IMR-90 (cell line): ENCODE measurements at regions not wholly inside any gene's neighbourhood (a gene's known extent, or its start where the extent isn't known, plus 50 kb on each side); places are given as distances from the start of the nearest gene placed in this dataset.
"Not testable (repeated sequence)": the region's sequence is repeated elsewhere in the genome, so short reads cannot be mapped to it uniquely, and the experiment has no call there.

ENCODE experiments used
- ATAC-seq: fragments of 200-7000 bp; cut with Tn5 transposase; 2 replicates; pipeline ENCODE4 v1.9.1; 2020; ENCODE audit warnings: low read depth, mild to moderate bottlenecking, moderate library complexity
- BruUV-seq: library from RNA; stranded (reverse); fragments of 400-500 nt; replicated peaks from 2 replicates; lab custom pipeline; 2021; lab: Mats Ljungman, UMichigan
- CTCF ChIA-PET: fragments of 300-600 bp; formaldehyde crosslinking; extraction: SDS; loops from one replicate; lab custom pipeline; 2021; ENCODE audit warnings: antibody characterized with exemption; lab: Yijun Ruan, JAX
- POLR2A ChIA-PET: fragments of 300-600 bp; sonication (Branson Sonifier 250); formaldehyde crosslinking; loops from one replicate; lab custom pipeline; 2022; ENCODE audit warnings: antibody characterized with exemption; ENCODE audit not compliant: unreplicated experiment; lab: Charles Lee
- DNase-seq: peaks from one replicate; pipeline ENCODE4 v3.0.0; 2013
- H2AFZ ChIP-seq: replicated peaks from 2 replicates; pipeline ENCODE3; 2013; ENCODE audit warnings: low read length, mild to moderate bottlenecking; ENCODE audit not compliant: poor library complexity
- H2AK5ac ChIP-seq: 2 replicates; pipeline ENCODE4 v1.6.1; 2013; ENCODE audit warnings: low read depth, low read length, inconsistent platforms
- H2AK9ac ChIP-seq: replicated peaks from 2 replicates; pipeline ENCODE3; 2013; ENCODE audit warnings: mild to moderate bottlenecking, low read depth, low read length, moderate library complexity; ENCODE audit not compliant: poor library complexity
- H2BK120ac ChIP-seq: 2 replicates; pipeline ENCODE4 v1.6.1; 2013; ENCODE audit warnings: low read depth, low read length, inconsistent platforms
- H2BK15ac ChIP-seq: 3 replicates; pipeline ENCODE4 v1.6.1; 2013; ENCODE audit warnings: low read depth, low read length, inconsistent platforms
- H2BK20ac ChIP-seq: 2 replicates; pipeline ENCODE4 v1.6.1; 2013; ENCODE audit warnings: low read depth, mild to moderate bottlenecking, inconsistent platforms, low read length, moderate library complexity
- H2BK5ac ChIP-seq: 2 replicates; pipeline ENCODE4 v1.6.1; 2013; ENCODE audit warnings: mild to moderate bottlenecking, low read depth, low read length, inconsistent platforms; ENCODE audit not compliant: poor library complexity, severe bottlenecking
- H3K14ac ChIP-seq: replicated peaks from 2 replicates; pipeline ENCODE4 v1.6.1; 2013; ENCODE audit warnings: low read depth, low read length, inconsistent platforms
- H3K18ac ChIP-seq: 2 replicates; pipeline ENCODE4 v1.6.1; 2013; ENCODE audit warnings: low read depth, low read length, control low read depth
- H3K23ac ChIP-seq: 2 replicates; pipeline ENCODE4 v1.6.1; 2013; ENCODE audit warnings: low read depth, low read length, inconsistent platforms
- H3K27ac ChIP-seq: 2 replicates; pipeline ENCODE4 v1.5.1; 2013; ENCODE audit warnings: mild to moderate bottlenecking, control low read depth, low read length; ENCODE audit not compliant: insufficient read depth
- H3K27me3 ChIP-seq: 2 replicates; pipeline ENCODE4 v1.6.1; 2013; ENCODE audit warnings: low read length; ENCODE audit not compliant: control insufficient read depth, insufficient read depth
- H3K36me3 ChIP-seq: 2 replicates; pipeline ENCODE4 v1.6.1; 2013; ENCODE audit warnings: low read length, mixed read lengths; ENCODE audit not compliant: control insufficient read depth, insufficient read depth
- H3K4ac ChIP-seq: 2 replicates; pipeline ENCODE4 v1.6.1; 2013; ENCODE audit warnings: low read depth, low read length, inconsistent platforms
- H3K4me1 ChIP-seq: 2 replicates; pipeline ENCODE4 v1.6.1; 2013; ENCODE audit warnings: low read length, mixed read lengths; ENCODE audit not compliant: control insufficient read depth, insufficient read depth
- H3K4me2 ChIP-seq: 2 replicates; pipeline ENCODE4 v1.6.1; 2013; ENCODE audit warnings: low read depth, mild to moderate bottlenecking, control low read depth, low read length, moderate library complexity
- H3K4me3 ChIP-seq: 2 replicates; pipeline ENCODE4 v1.5.1; 2013; ENCODE audit warnings: low read depth, mild to moderate bottlenecking, control low read depth, low read length, moderate library complexity; ENCODE audit not compliant: insufficient read depth
- H3K56ac ChIP-seq: 2 replicates; pipeline ENCODE4 v1.6.1; 2013; ENCODE audit warnings: low read length, inconsistent platforms; ENCODE audit not compliant: insufficient read depth; ENCODE audit errors: extremely low read depth
- H3K79me1 ChIP-seq, 2 experiments: 2 replicates each; pipeline ENCODE4 v1.6.1; 2013; ENCODE audit warnings: low read length in 2 of 2, inconsistent platforms in 1 of 2, low read depth in 1 of 2
- H3K9ac ChIP-seq: 2 replicates; pipeline ENCODE4 v1.6.1; 2013; ENCODE audit warnings: low read depth, low read length, control low read depth
- H3K9me1 ChIP-seq: 2 replicates; pipeline ENCODE4 v1.6.1; 2013; ENCODE audit warnings: low read length, inconsistent platforms; ENCODE audit not compliant: insufficient read depth
- H3K9me3 ChIP-seq: 2 replicates; pipeline ENCODE4 v1.6.1; 2013; ENCODE audit warnings: low read length; ENCODE audit not compliant: control insufficient read depth, insufficient read depth
- H4K20me1 ChIP-seq: 2 replicates; pipeline ENCODE4 v1.6.1; 2013; ENCODE audit warnings: low read length, inconsistent platforms; ENCODE audit not compliant: insufficient read depth
- H4K5ac ChIP-seq: 2 replicates; pipeline ENCODE4 v1.6.1; 2013; ENCODE audit warnings: mild to moderate bottlenecking, low read depth, low read length, control low read depth
- H4K8ac ChIP-seq, 2 experiments: 2 replicates each; pipeline ENCODE4 v1.6.1; 2013; ENCODE audit warnings: low read depth in 2 of 2, low read length in 2 of 2, control low read depth in 1 of 2, inconsistent platforms in 1 of 2
- H4K91ac ChIP-seq: 2 replicates; pipeline ENCODE4 v1.6.1; 2013; ENCODE audit warnings: low read depth, low read length, inconsistent platforms; ENCODE audit not compliant: insufficient read depth
- MAFK ChIP-seq: IDR thresholded peaks from 2 replicates; pipeline ENCODE4 v1.6.1; 2012; ENCODE audit warnings: low read depth, low read length, improper control_type of control experiment
- WGBS, 2 experiments: methylation state at CpG; one replicate each; pipeline versions ENCODE4 v1.1.5 to v1.1.7; 2013; ENCODE audit warnings: missing lambda C conversion rate in 2 of 2; ENCODE audit not compliant: insufficient read length in 1 of 2; ENCODE audit errors: extremely low coverage in 2 of 2; 5-methylcytosine and 5-hydroxymethylcytosine counted together
- dilution Hi-C: fragments of 300-500 bp; cut with HindIII; formaldehyde crosslinking; loops from one replicate; pipeline ENCODE4 v1.14.3; 2018; ENCODE audit warnings: low sequenced_read_pairs; ENCODE audit not compliant: unreplicated experiment
- in situ Hi-C: fragments of 300-500 bp; cut with MboI; formaldehyde crosslinking; loops from 3 replicates; pipeline ENCODE4 v1.14.3; 2019; ENCODE audit warnings: low sequenced_read_pairs, inconsistent platforms, mixed read lengths
- intact Hi-C: fragments of 100-400 bp; cut with micrococcal nuclease; formaldehyde crosslinking; loops from 2 replicates; pipeline ENCODE4 v1.10.0; 2022

- H3K23ac ChIP-seq, H2BK20ac ChIP-seq, H3K56ac ChIP-seq, H2BK15ac ChIP-seq, H3K14ac ChIP-seq, H3K9ac ChIP-seq, H3K4me3 ChIP-seq, H2AK9ac ChIP-seq, H4K20me1 ChIP-seq, dilution Hi-C loops, ATAC-seq, H2AK5ac ChIP-seq, H4K8ac ChIP-seq, intact Hi-C loops, H2AFZ ChIP-seq, H3K27me3 ChIP-seq, H3K18ac ChIP-seq, H3K36me3 ChIP-seq, H3K9me3 ChIP-seq, H3K4me2 ChIP-seq, H3K4ac ChIP-seq, CTCF ChIA-PET, H3K9me1 ChIP-seq, POLR2A ChIA-PET, H3K27ac ChIP-seq, H3K4me1 ChIP-seq, BruUV-seq, H2BK5ac ChIP-seq, H4K5ac ChIP-seq, H3K79me1 ChIP-seq, H4K91ac ChIP-seq, H2BK120ac ChIP-seq, DNase-seq: not testable (repeated sequence)
- in situ Hi-C loops, result loop anchor here (25.0 kb wide), 1 partner anchor 97 kb away; no protein-coding TSS in a partner anchor
- TF ChIP-seq MAFK, result peak; percentile 50; the same call in 1 of the 2 replicates
- no CpG with 5 or more reads among the region's 3 CpGs for WGBS, 2 experiments
Observed at GRCh38 chr13:71289980-71290379, 577.0 kb downstream of the DACH1 start.
